Mammary epithelial cell (primary cell): ENCODE measurements at regions not wholly inside any gene's neighbourhood (a gene's known extent, or its start where the extent isn't known, plus 50 kb on each side); places are given as distances from the start of the nearest gene placed in this dataset.

Experiments
- EZH2 ChIP-seq: IDR thresholded peaks from 2 replicates; pipeline ENCODE4 v1.6.1; 2012; ENCODE audit warnings: low read length, inconsistent platforms, borderline replicate concordance
- TF ChIP-seq, protein P1 (sequence below), 2 donors: IDR thresholded peaks in 1 of 2; conservative IDR thresholded peaks in 1 of 2; 2 replicates each; pipeline ENCODE4 v1.5.1; 2011 to 2012; ENCODE audit warnings: inconsistent platforms in 2 of 2, low read length in 2 of 2, mild to moderate bottlenecking in 2 of 2, control low read depth in 1 of 2, low read depth in 1 of 2; ENCODE audit not compliant: insufficient read depth in 1 of 2; ENCODE audit errors: extremely low read depth in 1 of 2

DNA sequence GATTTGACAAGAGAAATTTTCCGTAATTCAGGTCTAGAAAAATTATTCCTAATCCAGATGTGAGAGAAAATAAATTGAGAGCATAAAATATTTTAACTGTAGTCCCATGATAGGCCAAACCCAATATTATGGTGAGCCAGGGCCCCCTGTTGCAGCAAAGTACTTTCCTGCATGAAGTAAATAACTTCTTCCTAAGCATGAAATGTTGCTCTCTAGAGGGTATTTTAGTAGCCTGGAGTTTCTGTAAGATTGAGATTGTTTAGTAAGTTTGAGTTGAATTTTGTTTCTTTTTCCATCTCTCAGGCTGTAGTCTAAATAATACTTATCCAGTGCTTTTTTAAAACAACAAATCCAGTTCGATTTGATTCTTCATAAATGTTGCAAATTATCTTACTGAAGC, 317.5 kb upstream of the MPDZ start:
- TF ChIP-seq, protein P1, sequence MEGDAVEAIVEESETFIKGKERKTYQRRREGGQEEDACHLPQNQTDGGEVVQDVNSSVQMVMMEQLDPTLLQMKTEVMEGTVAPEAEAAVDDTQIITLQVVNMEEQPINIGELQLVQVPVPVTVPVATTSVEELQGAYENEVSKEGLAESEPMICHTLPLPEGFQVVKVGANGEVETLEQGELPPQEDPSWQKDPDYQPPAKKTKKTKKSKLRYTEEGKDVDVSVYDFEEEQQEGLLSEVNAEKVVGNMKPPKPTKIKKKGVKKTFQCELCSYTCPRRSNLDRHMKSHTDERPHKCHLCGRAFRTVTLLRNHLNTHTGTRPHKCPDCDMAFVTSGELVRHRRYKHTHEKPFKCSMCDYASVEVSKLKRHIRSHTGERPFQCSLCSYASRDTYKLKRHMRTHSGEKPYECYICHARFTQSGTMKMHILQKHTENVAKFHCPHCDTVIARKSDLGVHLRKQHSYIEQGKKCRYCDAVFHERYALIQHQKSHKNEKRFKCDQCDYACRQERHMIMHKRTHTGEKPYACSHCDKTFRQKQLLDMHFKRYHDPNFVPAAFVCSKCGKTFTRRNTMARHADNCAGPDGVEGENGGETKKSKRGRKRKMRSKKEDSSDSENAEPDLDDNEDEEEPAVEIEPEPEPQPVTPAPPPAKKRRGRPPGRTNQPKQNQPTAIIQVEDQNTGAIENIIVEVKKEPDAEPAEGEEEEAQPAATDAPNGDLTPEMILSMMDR (conservative IDR thresholded peaks at IDR 0.05 in 1 of 2, IDR thresholded peaks at IDR 0.05 in 1 of 2; ENCODE audit: extremely low read depth in 1 of 2, insufficient read depth in 1 of 2, low read depth in 1 of 2, low read length in 2 of 2), result no peak
- no peak for TF ChIP-seq EZH2
